22Rv1 (cell line): ENCODE measurements at regions not wholly inside any gene's neighbourhood (a gene's known extent, or its start where the extent isn't known, plus 50 kb on each side); places are given as distances from the start of the nearest gene placed in this dataset.

Experiments
- CTCF ChIP-seq: fragments of 450-650 bp; IDR thresholded peaks from 2 replicates; pipeline ENCODE4 v1.5.1; 2017; ENCODE audit warnings: mild to moderate bottlenecking
- ZFX ChIP-seq: fragments of 450-650 bp; IDR thresholded peaks from 2 replicates; pipeline ENCODE4 v1.6.1; 2017; ENCODE audit warnings: antibody characterized with exemption, borderline replicate concordance

GRCh38 chr17:72400488-72400827 is 279.6 kb downstream of the SOX9 start:
- TF ChIP-seq CTCF: no peak
- TF ChIP-seq ZFX: no peak
